ENCODE measurements at regions not wholly inside any gene's neighbourhood (a gene's known extent, or its start where the extent isn't known, plus 50 kb on each side); places are given as distances from the start of the nearest gene placed in this dataset.

DNA sequence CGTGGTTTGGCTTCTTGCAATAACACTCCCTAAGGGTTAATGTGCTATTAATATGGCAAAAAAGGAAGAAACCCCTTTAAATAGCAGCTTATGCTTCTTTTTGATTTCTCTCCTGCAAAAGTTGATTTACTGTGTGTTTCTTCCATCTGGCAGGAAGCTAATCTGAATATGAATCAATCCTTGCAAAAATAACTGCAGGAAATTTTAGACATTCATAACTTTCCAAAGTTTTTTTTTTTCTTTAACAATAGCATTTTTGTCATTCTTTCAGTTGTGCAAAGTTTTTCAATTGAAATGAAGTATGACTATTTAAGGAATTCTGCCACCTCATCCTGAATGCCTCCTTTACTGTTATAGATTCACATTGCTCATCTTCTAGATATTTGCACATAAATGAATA is 115.6 kb downstream of the SPANXA1 start:
- H3K4me3 Mint-ChIP-seq = no peak overlapping the region
- H2AFZ ChIP-seq = no peak overlapping the region
- no peaks in the 10 kb centered on the region for H3K36me3 ChIP-seq (ENCODE audit: insufficient read depth)
- peaks cover 11% of the 10 kb centered on the region; the same call in 2 of the 3 replicates for H3K4me1 Mint-ChIP-seq
- no peaks in the 10 kb centered on the region for H3K9me2 ChIP-seq (ENCODE audit: insufficient read depth)
- no peak for TF ChIP-seq POLR2AphosphoS5 (IDR thresholded peaks at IDR 0.05; ENCODE audit: low read depth)
- TF ChIP-seq ZNF331 (CRISPR knock-in tag; IDR thresholded peaks at IDR 0.05; ENCODE audit: low read depth) = no peak
- TF ChIP-seq, protein P1, sequence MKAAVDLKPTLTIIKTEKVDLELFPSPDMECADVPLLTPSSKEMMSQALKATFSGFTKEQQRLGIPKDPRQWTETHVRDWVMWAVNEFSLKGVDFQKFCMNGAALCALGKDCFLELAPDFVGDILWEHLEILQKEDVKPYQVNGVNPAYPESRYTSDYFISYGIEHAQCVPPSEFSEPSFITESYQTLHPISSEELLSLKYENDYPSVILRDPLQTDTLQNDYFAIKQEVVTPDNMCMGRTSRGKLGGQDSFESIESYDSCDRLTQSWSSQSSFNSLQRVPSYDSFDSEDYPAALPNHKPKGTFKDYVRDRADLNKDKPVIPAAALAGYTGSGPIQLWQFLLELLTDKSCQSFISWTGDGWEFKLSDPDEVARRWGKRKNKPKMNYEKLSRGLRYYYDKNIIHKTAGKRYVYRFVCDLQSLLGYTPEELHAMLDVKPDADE (IDR thresholded peaks at IDR 0.05) = no peak
- TF ChIP-seq STAT1 (IDR thresholded peaks at IDR 0.05; ENCODE audit: unreplicated experiment) = no peak
- no peak for TF ChIP-seq NANOG (IDR thresholded peaks at IDR 0.05; ENCODE audit: borderline replicate concordance)
- no peak for TF ChIP-seq CREB1 (CRISPR knock-in tag; IDR thresholded peaks at IDR 0.05; ENCODE audit: low read depth)
- TF ChIP-seq EZH2 (IDR thresholded peaks at IDR 0.05; ENCODE audit: low read depth, unreplicated experiment) = no peak
- TF ChIP-seq, protein P2, sequence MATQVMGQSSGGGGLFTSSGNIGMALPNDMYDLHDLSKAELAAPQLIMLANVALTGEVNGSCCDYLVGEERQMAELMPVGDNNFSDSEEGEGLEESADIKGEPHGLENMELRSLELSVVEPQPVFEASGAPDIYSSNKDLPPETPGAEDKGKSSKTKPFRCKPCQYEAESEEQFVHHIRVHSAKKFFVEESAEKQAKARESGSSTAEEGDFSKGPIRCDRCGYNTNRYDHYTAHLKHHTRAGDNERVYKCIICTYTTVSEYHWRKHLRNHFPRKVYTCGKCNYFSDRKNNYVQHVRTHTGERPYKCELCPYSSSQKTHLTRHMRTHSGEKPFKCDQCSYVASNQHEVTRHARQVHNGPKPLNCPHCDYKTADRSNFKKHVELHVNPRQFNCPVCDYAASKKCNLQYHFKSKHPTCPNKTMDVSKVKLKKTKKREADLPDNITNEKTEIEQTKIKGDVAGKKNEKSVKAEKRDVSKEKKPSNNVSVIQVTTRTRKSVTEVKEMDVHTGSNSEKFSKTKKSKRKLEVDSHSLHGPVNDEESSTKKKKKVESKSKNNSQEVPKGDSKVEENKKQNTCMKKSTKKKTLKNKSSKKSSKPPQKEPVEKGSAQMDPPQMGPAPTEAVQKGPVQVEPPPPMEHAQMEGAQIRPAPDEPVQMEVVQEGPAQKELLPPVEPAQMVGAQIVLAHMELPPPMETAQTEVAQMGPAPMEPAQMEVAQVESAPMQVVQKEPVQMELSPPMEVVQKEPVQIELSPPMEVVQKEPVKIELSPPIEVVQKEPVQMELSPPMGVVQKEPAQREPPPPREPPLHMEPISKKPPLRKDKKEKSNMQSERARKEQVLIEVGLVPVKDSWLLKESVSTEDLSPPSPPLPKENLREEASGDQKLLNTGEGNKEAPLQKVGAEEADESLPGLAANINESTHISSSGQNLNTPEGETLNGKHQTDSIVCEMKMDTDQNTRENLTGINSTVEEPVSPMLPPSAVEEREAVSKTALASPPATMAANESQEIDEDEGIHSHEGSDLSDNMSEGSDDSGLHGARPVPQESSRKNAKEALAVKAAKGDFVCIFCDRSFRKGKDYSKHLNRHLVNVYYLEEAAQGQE (IDR thresholded peaks at IDR 0.05; ENCODE audit: unreplicated experiment) = no peak
- TF ChIP-seq EZH2phosphoT487 (IDR thresholded peaks at IDR 0.05; ENCODE audit: unreplicated experiment) = no peak
- TF ChIP-seq, protein P3, sequence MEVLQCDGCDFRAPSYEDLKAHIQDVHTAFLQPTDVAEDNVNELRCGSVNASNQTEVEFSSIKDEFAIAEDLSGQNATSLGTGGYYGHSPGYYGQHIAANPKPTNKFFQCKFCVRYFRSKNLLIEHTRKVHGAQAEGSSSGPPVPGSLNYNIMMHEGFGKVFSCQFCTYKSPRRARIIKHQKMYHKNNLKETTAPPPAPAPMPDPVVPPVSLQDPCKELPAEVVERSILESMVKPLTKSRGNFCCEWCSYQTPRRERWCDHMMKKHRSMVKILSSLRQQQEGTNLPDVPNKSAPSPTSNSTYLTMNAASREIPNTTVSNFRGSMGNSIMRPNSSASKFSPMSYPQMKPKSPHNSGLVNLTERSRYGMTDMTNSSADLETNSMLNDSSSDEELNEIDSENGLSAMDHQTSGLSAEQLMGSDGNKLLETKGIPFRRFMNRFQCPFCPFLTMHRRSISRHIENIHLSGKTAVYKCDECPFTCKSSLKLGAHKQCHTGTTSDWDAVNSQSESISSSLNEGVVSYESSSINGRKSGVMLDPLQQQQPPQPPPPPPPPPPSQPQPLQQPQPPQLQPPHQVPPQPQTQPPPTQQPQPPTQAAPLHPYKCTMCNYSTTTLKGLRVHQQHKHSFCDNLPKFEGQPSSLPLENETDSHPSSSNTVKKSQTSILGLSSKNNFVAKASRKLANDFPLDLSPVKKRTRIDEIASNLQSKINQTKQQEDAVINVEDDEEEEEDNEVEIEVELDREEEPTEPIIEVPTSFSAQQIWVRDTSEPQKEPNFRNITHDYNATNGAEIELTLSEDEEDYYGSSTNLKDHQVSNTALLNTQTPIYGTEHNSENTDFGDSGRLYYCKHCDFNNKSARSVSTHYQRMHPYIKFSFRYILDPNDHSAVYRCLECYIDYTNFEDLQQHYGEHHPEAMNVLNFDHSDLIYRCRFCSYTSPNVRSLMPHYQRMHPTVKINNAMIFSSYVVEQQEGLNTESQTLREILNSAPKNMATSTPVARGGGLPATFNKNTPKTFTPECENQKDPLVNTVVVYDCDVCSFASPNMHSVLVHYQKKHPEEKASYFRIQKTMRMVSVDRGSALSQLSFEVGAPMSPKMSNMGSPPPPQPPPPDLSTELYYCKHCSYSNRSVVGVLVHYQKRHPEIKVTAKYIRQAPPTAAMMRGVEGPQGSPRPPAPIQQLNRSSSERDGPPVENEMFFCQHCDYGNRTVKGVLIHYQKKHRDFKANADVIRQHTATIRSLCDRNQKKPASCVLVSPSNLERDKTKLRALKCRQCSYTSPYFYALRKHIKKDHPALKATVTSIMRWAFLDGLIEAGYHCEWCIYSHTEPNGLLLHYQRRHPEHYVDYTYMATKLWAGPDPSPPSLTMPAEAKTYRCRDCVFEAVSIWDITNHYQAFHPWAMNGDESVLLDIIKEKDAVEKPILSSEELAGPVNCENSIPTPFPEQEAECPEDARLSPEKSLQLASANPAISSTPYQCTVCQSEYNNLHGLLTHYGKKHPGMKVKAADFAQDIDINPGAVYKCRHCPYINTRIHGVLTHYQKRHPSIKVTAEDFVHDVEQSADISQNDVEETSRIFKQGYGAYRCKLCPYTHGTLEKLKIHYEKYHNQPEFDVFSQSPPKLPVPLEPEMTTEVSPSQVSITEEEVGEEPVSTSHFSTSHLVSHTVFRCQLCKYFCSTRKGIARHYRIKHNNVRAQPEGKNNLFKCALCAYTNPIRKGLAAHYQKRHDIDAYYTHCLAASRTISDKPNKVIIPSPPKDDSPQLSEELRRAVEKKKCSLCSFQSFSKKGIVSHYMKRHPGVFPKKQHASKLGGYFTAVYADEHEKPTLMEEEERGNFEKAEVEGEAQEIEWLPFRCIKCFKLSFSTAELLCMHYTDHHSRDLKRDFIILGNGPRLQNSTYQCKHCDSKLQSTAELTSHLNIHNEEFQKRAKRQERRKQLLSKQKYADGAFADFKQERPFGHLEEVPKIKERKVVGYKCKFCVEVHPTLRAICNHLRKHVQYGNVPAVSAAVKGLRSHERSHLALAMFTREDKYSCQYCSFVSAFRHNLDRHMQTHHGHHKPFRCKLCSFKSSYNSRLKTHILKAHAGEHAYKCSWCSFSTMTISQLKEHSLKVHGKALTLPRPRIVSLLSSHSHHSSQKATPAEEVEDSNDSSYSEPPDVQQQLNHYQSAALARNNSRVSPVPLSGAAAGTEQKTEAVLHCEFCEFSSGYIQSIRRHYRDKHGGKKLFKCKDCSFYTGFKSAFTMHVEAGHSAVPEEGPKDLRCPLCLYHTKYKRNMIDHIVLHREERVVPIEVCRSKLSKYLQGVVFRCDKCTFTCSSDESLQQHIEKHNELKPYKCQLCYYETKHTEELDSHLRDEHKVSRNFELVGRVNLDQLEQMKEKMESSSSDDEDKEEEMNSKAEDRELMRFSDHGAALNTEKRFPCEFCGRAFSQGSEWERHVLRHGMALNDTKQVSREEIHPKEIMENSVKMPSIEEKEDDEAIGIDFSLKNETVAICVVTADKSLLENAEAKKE (CRISPR knock-in tag; IDR thresholded peaks at IDR 0.05) = no peak
- TF ChIP-seq, protein P4, sequence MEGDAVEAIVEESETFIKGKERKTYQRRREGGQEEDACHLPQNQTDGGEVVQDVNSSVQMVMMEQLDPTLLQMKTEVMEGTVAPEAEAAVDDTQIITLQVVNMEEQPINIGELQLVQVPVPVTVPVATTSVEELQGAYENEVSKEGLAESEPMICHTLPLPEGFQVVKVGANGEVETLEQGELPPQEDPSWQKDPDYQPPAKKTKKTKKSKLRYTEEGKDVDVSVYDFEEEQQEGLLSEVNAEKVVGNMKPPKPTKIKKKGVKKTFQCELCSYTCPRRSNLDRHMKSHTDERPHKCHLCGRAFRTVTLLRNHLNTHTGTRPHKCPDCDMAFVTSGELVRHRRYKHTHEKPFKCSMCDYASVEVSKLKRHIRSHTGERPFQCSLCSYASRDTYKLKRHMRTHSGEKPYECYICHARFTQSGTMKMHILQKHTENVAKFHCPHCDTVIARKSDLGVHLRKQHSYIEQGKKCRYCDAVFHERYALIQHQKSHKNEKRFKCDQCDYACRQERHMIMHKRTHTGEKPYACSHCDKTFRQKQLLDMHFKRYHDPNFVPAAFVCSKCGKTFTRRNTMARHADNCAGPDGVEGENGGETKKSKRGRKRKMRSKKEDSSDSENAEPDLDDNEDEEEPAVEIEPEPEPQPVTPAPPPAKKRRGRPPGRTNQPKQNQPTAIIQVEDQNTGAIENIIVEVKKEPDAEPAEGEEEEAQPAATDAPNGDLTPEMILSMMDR (conservative IDR thresholded peaks at IDR 0.05; ENCODE audit: low read depth in 2 of 2) = no peak
- no peak for TF ChIP-seq ZNF114 (CRISPR knock-in tag; IDR thresholded peaks at IDR 0.05)
- TF ChIP-seq JUNB (IDR thresholded peaks at IDR 0.05; ENCODE audit: unreplicated experiment) = no peak
- H3K36me3 Mint-ChIP-seq (ENCODE audit: low read depth) = no peaks in the 10 kb centered on the region
- no peaks in the 10 kb centered on the region for H3K27me3 Mint-ChIP-seq (ENCODE audit: insufficient read depth, low read depth, poor library complexity)
- H3K4me3 ChIP-seq = no peak overlapping the region
- H3K4me1 ChIP-seq (ENCODE audit: insufficient read depth) = peaks cover 17% of the 10 kb centered on the region; the same call in 1 of the 2 replicates
- no peaks in the 10 kb centered on the region for H4K20me1 ChIP-seq (replicated peaks; ENCODE audit: insufficient read depth)
- H3F3A ChIP-seq (replicated peaks; ENCODE audit: low read depth) = no peaks in the 10 kb centered on the region
- no peak overlapping the region for H3K27ac Mint-ChIP-seq
- no peak overlapping the region for H3K27ac ChIP-seq (ENCODE audit: low read depth)
- ATAC-seq (no peak), DNase-seq (ENCODE audit: low spot score) (no peak)
- no peaks in the 10 kb centered on the region for H3K27me3 ChIP-seq (ENCODE audit: insufficient read depth)
- H3K9me3 Mint-ChIP-seq = no peaks in the 10 kb centered on the region
- H3K79me2 ChIP-seq (replicated peaks; ENCODE audit: insufficient read depth) = no peaks in the 10 kb centered on the region
- no peak overlapping the region for H3K4me2 ChIP-seq
